ENCODE measurements at regions not wholly inside any gene's neighbourhood (a gene's known extent, or its start where the extent isn't known, plus 50 kb on each side); places are given as distances from the start of the nearest gene placed in this dataset.
"Not testable (repeated sequence)": the region's sequence is repeated elsewhere in the genome, so short reads cannot be mapped to it uniquely, and the experiment has no call there.

DNA sequence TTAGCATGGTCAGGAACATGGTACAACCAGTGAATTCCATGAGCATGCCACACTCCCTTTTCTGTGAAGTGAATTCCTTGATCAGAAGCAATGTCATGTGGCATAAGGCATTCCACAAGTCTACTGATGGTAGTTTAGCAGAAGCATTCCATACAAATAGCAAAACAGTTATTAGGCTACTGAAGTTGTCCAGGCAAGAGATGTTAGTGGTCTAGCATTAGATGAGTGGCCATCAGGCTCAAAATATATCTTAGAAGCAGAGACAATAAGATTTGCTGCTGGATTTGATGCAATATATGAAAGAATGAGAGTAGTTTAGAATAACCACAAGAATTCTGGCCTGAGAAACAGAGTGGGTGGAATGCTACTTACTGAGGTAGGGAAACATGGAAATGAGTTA, 355.3 kb upstream of the NRXN1 start:
- no peak for DNase-seq

DNA sequence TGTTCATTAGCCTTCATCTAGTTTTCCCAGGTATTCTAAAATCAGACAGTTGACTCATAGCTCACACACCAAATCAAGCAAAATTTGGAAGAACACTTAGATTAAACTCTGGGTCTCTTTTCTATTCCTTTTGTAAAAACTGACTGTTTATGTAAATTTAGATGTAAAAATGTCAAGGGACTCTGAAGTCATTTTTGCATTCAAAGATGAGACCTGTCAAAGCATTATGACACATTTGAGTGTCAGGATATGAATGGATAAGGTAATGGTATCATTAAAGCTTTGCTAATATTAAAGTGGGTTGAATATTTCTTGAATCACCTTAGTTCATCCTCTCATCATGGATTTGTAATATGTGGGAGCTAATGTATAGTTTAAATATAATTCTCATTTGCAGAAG, 348.1 kb upstream of the NRXN1 start:
- DNase-seq = no peak

DNA sequence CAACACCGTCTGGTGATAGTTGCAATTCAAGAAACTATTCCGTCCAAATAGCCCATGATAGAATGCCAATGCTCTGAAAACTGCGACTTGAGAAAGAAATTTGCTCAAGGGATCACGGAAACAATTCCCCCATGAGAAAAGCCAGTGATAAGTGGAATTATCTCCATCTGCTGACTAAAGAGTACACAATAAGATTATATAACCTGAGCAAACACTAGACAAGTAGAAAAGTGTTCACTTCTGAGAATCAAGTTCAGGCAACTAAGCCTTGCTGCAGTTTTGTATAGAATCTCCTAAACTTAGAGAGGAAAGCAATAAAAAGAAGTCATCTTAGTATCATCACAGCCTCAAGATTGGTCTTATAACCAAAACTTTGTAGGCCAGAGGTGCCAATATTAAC, 336.3 kb upstream of the NRXN1 start:
- no peak for DNase-seq

DNA sequence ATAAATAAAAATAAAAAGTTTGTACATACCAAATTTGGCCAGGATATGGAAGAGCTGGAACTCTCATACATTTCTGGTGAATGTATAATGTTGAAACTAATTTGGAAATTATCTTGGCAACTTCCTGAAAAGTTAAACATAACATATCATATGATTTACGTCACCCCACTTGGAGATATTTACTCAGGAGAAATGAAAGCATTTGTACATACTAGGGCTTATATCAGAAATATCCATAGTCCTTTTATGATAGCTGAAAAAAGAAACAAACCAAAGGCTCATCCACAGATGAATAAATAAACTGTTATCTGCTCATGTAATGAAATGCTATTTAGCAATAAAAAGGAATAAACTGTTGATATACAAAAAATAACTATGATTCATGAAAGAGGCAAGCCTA, 318.2 kb upstream of the NRXN1 start:
- no peak for DNase-seq

DNA sequence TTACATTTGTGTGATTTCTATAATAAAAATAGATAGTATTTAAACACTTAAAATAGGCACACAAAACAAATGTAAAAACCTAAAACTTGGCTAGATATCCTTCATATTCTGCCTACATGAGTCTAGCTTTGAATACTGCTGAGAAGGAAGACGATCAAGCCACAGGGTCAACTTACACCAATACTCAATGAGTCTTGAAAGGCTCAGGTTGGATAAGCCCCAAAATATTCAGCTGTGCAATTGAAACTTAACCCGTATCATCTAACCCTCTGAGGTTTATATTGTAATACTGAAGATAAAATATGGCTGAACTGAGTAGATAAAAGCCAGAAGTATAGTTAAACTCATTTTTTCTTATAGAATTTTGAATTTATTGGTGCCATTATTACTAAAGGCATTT, 313.0 kb upstream of the NRXN1 start:
- DNase-seq = no peak

DNA sequence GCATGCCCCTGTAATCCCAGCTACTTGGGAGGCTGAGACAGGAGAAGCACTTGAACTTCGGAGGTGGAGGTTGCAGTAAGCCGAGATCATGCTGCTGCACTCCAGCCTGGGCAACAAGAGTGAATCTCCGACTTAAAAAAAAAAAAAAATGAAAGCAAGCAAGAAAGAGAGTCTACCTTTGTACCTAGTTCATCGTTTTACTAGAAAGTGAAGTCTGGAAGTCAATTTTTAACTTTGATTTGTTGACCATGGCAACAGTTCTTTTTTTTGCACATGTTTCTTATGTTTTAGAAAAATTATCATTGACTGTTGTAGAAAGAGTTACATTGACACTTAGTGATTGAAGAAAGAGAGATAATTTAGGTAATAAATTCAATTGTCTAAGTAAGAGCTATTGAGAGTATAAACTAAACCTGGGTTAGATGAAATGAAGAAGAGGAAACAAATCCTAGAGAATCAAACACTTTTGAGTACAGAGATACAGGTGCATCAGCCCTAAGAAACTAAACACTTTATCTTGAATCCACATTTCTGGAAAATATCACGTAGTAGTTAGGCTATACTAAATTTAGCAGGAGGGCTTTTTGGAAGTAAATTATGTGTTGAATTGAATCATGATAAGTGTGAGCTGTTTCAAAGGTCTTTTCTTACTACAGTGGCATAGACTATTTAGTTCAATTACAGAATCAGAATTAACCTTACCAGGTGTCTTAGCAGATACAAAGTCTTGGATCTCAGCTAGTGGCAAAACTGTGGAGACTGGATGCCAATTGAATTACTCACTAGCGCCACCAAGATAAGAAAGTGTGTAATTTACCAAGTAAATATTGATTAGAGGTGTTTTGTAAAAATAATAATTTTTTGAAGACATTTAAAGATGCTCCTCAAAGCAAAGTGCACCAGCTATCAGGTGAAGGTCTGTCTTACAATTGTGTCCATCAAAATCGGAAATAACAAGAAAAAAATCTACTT, 303.4 kb upstream of the NRXN1 start:
- DNase-seq = no peak

DNA sequence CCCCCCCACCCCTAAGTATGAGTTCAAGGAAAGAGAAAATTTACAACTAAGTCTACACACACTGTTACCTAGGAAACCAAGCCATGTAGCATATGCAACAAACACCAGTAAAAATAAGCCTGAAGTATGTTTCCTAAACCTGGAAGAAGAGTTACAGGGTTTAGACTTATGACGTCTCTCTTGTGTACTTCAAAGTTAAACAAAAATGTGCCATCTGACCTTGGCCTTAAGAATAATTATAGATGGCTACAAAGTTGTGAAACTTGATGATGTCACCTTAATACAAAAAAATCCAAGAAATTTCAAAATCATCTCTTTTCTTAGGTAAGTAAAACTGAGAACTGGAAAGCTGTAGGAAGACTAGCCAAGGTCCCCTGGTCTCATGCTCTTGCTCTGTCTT, 297.6 kb upstream of the NRXN1 start:
- no peak for DNase-seq

DNA sequence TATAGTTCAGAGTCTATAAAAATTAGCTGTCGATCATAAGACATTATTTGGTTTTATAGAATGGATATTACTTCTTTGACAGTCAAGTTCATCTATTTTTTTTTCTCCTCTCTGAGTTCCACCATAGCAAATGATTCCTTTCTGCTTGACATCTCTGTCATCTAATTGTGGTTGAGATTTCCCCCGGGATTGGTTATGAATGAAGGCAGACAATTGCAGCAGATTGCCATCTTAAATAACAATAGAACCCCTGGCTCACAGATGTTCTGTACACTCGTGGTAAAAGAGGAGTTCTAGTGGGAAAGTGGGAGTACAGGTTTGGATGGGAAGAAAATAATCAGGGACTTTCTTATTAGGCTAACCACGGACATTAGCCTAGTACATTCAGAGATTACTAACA, 292.1 kb upstream of the NRXN1 start:
- no peak for DNase-seq

DNA sequence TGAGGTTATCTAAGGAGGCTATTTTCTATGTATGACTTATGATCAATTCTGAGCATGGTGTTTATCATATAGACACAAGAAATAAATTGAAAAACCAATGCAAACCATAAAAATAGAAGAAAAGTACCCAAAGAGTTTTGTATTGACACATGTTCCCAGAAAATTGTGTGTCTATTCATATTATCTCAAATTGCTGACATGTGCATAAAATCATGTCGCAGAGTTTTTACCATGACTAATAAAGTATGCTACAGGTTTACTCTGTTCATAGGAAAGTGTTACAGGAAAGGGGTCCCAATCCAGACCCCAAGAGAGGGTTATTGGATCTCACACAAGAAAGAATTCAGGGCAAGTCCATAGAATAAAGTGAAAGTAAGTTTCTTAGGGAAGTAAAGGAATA, 290.7 kb upstream of the NRXN1 start:
- no peak for DNase-seq

DNA sequence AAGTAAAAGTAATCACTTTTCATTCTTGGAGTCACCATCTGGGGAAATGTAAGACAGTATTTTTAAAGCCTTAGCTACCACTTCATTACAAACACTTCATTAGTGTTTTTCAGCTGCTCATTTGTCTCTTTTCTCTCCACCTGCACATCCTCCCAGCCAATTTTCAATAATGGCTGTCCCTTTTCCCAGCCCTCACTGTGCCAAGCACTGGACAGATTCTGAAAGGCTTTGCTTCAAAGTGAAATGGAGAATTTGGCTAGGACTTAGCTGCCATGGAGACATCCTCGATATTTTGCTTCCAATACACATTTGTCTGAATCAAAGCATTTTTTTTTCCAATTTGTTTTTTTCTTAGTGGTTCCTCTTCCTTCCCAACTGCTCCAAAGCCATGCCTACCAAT, 272.4 kb upstream of the NRXN1 start:
- no peak for DNase-seq

DNA sequence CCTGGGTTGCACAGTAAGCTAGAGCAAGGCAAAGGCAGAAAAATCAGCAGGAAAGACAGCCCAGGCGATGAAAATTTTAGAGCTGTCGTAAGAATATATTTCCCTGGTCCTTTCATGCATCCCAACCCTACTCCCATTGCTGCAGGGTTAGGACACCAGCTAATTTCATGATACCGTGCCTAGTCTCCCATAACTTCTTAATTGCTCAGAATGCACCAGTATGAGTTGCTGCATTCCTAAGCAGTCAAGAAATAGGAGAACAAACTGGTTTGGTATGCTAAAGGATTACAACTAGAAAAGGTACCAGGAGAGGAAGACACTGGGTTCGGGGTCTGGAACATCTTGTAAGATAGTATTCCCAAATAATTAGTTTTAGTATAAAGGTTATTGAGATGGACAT, 269.4 kb upstream of the NRXN1 start:
- no peak for DNase-seq

DNA sequence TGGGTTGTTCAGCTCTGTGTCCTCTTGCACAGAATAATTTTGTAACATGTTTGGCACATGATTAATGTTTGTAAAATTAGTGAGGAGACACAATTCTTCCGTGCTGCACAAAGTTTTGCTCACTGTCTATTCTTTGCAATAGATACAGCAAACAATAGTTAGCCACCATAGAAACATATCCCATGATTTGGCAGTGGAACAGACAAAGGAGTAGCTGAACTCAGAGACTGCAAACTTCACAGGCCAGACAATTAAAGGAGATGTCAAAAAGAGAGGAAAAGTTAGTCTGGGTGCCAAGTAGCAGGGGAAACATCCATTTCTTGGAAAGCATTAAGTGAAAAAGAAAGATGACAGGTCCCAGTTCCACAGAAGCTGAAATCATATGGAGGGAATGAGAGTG, 267.4 kb upstream of the NRXN1 start:
- no peak for DNase-seq

DNA sequence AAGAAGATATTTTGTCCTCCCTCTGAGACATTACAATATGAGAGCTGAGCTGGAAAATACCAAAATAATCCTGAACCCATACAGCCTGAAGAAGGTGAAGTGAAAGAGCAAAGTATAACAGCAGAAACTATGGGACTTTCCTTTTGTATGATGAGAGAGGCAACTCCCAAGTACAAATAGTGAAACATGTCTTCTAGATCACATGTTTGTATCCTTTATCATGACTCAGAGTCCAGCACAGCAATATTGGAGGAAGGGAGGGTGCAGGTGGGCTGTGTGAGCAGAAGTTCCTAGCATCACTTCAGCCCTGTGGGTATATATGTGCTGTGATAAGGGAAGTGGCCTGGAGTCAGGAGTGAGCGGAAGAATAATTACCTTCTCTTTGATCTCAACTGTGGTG, 265.6 kb upstream of the NRXN1 start:
- no peak for DNase-seq

DNA sequence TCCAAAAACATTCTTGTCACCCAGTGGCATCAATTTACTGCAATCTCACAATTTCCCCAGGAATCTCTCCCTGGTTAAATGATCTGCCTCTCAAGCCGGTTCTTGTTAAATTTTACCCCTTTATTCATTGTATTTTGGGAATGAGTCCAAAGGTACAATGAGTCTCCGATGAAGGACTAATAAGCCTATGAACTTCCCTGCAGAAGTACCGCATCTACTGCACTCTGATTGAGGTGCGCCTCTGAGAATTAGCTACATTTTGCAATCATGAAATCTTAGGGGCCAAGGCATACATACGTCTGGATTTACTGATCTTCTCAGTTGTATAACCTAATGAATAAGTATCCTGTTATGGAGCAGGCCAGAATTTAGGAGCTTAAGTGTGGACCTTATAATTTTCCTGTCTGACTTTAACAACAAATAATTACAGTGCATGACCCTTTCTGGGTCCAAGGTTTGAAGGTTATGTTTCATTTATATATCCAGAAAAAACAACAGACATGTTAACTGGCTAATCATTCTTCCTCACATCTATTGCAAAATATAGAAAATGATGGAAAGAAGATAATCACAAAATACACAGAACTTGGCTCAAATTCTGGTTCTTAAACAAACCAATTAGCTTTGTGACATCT, 261.8 kb upstream of the NRXN1 start:
- DNase-seq = no peak

DNA sequence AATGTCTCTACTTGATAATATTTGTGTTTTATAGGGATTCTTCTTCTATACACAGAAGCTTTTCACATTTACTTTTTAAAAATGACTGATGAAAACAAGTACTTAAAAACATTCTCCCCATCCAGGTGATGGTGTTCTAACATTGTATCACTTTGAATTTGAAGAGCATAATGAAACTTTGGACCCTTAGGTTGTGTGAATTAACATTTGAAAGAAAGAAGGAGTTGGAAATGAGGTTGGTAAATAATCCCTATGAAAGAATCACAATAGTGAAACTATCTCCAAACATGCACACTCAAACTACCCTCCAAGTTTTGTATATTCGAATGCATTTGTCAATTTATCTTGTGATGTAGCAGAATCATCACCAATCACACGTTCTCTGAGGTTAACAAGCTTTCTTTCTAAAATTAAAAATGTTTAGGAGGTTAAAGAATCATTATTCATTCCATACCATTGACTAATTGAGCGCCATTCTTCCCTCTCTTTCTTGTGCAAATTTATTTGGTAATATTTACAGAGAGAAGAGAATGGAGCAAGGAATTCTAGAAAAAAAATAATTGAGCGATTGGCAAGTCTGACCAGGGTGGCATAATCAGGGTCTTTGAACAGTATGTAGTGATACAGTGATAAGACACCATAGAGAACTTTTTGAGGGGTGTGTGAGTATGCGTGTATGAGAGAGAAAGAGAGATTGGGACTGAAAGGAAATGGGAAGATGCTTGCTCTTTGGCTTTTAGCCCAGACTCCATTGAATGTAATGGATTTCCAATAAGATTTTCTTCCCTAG, 260.0 kb upstream of the NRXN1 start:
- DNase-seq = no peak

DNA sequence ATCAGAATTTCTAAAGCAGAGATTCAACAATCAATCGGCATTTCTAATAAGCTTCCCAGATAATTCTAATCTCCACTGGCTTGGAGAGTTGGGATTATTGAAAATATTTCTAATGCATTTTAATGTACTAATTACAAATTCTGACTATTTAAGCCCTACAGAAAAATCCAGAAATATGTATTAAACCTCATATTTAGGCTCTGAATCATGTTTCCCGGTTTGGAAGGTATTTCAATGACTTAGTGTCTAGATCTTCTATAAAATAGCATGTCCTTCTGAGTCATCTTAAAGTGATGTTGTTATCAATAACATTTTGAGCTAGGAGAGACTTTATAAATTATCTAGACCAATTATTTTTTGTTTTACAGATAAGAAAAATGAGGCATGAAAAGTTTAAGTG, 258.8 kb upstream of the NRXN1 start:
- DNase-seq = no peak

DNA sequence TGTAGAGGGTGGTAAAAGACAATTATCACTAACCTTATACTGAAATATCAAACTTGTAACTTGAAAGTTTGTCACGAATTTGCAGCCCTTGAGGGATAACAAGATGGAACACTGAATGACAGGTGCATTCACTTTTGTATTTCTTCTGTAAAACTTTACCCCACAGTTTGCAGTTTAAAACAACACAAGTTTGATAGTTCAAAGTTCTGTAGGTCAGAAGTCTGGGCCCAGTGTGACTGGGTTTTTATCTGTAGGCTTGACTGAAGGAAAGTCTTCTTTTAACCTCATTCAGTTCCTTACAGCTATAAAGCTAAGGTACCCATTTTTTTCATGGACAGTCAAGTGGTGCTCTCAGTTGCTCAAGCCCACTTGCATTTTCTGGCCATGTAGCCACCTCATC, 257.1 kb upstream of the NRXN1 start:
- no peak for DNase-seq

DNA sequence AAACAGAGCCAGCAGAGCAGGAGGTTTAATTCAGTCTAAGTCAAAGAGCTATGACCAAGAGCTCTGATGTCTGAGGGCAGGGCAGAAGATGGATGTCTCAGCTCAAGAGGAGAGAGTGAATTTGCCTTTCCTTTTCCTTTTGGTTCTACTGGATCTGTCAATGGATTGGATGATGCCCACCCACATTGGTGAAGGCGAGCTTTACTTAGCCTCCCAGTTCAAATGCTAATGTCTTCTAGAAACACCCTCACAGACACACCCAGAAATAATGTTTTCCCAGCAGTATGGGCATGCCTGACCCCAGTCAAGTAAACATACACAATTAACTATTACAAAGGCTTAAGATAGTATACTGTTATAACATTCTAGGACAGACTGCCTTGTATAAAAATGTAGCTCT, 236.3 kb upstream of the NRXN1 start:
- DNase-seq = no peak

DNA sequence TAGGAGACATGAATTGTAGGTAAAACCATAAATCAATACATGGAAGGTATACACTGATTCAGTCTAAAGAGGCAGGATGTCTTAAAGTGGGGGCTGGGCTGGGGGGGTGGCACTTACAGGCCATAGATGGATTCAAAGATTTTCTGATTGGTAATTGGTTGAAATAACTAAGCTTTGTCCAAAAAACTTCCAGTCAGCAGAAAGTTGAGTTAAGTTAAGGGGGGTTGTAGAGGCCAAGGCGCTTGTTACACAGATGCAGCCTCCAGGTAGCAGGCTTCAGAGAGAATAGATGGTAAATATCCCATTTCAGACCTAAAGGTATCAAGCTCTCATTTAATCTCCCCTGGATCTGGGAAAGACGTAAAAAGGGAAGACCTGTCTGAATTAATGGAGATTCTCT, 233.6 kb upstream of the NRXN1 start:
- no peak for DNase-seq

DNA sequence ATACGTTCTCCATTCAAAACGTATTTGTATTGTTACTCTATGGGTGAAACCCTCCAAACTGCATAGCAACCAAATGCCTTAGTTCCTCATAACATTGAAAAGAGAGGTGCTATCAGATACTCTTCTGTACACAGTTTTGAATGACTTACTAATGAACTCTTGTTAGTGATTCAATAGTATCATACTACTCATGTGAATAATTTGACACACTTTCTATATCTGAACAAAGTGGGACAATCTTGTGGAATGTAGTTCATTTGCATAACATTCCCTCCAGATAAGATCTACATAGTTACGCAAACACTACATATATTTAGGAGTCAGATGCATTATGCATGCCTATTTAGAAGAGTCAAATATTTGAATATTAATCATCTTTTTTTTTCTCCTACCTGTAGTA, 232.0 kb upstream of the NRXN1 start:
- DNase-seq = no peak

DNA sequence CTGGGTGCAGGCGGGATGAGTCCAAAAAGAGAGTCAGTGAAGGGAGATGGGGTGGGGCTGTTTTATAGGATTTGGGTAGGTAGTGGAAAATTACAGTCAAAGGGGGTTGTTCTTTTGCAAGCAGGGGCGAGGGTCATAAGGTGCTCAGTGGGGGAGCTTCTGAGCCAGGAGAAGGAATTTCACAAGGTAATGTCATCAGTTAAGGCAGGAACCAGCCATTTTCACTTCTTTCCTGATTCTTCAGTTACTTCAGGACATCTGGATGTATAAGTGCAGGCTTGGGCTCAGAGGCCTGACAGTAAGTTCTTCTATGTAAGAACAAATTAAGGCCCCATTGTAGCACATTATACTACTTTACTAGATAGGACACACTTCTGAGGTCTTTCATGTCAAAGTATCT, 231.2 kb upstream of the NRXN1 start:
- DNase-seq = not testable (repeated sequence)

DNA sequence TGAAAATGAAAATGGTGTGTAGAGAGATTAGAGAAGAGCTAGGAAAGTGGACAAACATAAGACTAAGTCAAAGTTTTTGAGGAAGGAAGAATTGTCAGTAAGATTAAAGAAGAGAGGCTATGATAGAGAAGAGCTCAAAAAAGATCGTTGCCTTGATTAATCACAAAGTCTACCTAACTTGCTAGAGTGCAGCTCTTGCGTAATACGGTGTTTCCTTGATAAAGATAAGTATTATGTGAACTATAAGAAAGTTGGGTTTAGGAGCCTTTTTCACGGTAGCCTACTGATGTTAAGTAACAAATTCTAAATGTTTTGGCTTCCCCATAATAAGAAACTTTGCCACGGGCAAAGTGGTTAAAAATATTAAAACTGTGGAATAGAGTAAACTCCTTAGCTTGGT, 226.4 kb upstream of the NRXN1 start:
- no peak for DNase-seq

DNA sequence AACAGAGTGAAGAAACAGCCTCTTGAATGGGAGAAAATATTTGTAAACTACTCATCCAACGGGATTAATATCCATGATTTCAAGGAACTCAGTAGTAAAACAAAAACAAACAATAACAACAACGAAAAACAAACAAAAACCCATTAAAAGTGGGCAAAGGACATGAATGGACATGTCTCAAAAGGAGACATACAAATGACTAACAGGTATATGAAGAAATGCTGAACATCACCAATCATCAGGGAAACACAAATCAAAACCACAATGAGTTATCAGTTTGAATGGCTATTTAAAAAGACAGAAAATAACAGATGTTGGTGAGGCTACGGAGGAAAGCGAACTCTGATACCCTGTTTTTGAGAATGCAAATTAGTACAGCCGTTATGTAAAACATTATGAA, 224.8 kb upstream of the NRXN1 start:
- DNase-seq = no peak

DNA sequence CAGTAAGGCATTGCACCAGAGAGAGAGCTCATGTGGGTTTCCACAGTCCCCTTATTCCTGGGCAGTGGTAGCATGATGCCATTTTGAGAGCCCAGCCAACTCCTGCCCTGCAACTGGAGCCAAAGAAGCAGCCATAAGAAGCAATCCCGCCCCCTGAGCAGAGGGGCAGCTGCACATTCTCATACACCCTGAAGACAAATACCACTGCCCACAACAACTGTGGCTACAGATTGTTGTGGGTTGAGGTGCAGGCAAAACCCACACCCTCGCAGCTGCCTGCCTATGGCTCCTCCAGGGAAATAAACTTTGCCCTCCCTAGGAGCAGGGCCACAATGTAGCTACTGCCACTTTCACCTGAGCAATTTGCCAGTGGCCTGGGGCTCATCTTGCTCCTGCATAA, 219.4 kb upstream of the NRXN1 start:
- DNase-seq = no peak
